Loucy (cell line): ENCODE measurements at regions not wholly inside any gene's neighbourhood (a gene's known extent, or its start where the extent isn't known, plus 50 kb on each side); places are given as distances from the start of the nearest gene placed in this dataset.

Source experiments
- CTCF ChIP-seq: fragments of 200-600 bp; sonication (generic); conservative IDR thresholded peaks from 2 replicates; pipeline ENCODE4 v1.5.1; 2014; ENCODE audit warnings: mild to moderate bottlenecking, antibody characterized with exemption, low read length
- EZH2phosphoT487 ChIP-seq: fragments of 200-600 bp; IDR thresholded peaks from 2 replicates; pipeline ENCODE4 v1.6.1; 2018; ENCODE audit warnings: antibody characterized with exemption, mild to moderate bottlenecking, moderate library complexity, borderline replicate concordance

- TF ChIP-seq CTCF (no peak), EZH2phosphoT487 (no peak)
Measured at GRCh38 chr16:54446639-54447038, 160.1 kb upstream of the IRX3 start.
